ENCODE measurements at regions not wholly inside any gene's neighbourhood (a gene's known extent, or its start where the extent isn't known, plus 50 kb on each side); places are given as distances from the start of the nearest gene placed in this dataset.

DNA sequence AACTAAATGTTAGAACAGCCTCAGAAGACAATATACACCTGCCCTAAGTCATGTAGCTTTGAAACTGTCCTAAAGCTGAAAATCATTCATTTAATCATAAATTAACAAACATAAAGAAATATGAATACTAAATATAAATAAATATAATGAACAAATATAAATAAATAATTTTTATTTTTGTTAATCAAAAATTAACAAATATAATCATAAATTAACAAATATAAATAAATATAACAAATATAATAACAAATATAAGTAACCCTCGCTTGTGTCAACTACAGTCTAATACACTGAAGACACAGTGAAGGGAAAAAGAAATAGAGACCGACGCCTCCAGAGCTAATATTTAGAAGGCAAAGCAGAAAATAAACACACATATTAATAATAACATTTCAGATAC lies 527.3 kb downstream of the CYLC2 start:
- no peak for ATAC-seq
- H3K4me1 ChIP-seq, result no peaks in the 10 kb centered on the region
- intact Hi-C loops (cut with DNase I), result no loop called here
- peaks cover 0 to 2% (median 0%) of the 10 kb centered on the region in 4 donors for H3K9me3 ChIP-seq
- no peaks in the 10 kb centered on the region for H3K36me3 ChIP-seq
- WGBS (ENCODE audit: insufficient coverage, low coverage, low lambda C conversion rate, missing lambda C conversion rate), result 64% methylated on average over 3 of the region's 3 CpGs
- DNase-seq, result no peak
- no peak overlapping the region for H3K4me3 ChIP-seq
- H3K27ac ChIP-seq, result no peak overlapping the region
- H3K27me3 ChIP-seq, result no peaks in the 10 kb centered on the region
- TF ChIP-seq POLR2A (IDR thresholded peaks at IDR 0.05) (no peak), CTCF (IDR thresholded peaks at IDR 0.05) (no peak)

DNA sequence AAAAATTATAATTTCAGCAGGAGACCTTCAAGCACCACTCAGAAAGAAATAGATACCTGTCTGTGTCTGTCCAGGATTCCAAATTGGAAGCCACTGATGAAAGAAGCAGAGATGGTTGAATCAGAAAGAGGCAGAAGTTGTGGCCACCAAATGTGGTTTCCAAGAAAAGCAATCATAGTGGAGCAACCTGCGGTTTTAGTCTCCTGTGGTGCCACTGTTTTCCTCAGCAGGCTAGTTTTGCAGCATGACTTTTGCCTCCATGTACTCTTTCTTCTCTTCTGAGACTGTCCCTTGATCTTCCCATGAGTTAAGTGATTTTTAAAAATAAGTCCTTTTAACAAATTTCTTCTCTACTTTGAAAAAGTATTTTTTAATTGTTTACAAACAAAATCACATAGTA lies 535.8 kb downstream of the CYLC2 start:
- no peak for DNase-seq
- Histone ChIP-seq H3K36me3 (no peaks in the 10 kb centered on the region), H3K4me3 (no peak overlapping the region), H3K27me3 (no peaks in the 10 kb centered on the region), H3K4me1 (no peaks in the 10 kb centered on the region), H3K27ac (no peak overlapping the region), H3K9me3 (no peaks in the 10 kb centered on the region)
- intact Hi-C loops (cut with DNase I), result no loop called here
- ATAC-seq, result no peak
- no peak for TF ChIP-seq POLR2A (IDR thresholded peaks at IDR 0.05)
- TF ChIP-seq CTCF (IDR thresholded peaks at IDR 0.05), result no peak
- WGBS (ENCODE audit: insufficient coverage, low coverage, low lambda C conversion rate, missing lambda C conversion rate), result 38% methylated on average over 1 of the region's 1 CpG

DNA sequence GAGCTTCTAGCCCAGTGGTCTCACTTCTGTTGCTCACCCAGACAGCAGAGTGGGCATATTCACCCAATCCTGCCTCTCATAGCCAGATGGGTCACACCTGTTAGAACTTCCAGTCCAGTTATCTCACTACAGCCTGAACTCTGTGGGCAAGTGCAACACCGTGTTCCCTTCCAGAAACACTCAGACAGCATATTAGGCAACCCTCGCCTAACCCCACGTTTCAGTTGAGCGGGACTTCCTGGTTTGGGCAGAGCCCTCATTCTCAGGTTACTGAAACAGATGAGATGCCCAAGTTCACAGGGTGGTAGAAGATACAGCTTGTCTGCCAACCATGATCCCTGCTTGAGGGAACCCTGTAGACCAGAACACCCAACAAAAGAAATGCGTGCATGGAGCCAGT lies 538.2 kb downstream of the CYLC2 start:
- H3K36me3 ChIP-seq, result no peaks in the 10 kb centered on the region
- no peak for TF ChIP-seq POLR2A (IDR thresholded peaks at IDR 0.05)
- no peak overlapping the region for H3K4me3 ChIP-seq
- ATAC-seq, result no peak
- H3K27me3 ChIP-seq, result no peaks in the 10 kb centered on the region
- 70% methylated on average over 2 of the region's 5 CpGs for WGBS (ENCODE audit: insufficient coverage, low coverage, low lambda C conversion rate, missing lambda C conversion rate)
- no peak overlapping the region for H3K27ac ChIP-seq
- DNase-seq, result no peak
- intact Hi-C loops (cut with DNase I), result no loop called here
- no peaks in the 10 kb centered on the region for H3K9me3 ChIP-seq
- no peaks in the 10 kb centered on the region for H3K4me1 ChIP-seq

DNA sequence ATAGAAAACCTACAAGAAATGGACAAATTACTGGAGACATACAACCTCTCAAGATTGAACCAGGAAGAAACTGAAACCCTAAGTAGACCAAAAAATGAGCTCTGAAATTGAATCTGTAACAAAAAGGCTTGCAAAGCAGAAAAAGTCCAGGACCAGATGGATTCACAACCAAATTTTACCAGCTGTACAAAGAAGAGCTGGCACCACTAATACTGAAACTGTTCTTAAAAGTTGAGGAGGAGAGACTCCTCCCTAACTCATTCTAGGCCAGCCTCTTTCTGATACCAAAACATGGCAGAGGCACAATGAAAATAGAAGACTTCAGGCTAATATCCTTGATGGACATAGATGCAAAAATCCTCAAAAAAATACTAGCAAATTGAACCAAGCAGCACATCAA lies 542.3 kb downstream of the CYLC2 start:
- no peak overlapping the region for H3K27ac ChIP-seq
- ATAC-seq (no peak), DNase-seq (no peak)
- no peaks in the 10 kb centered on the region for H3K27me3 ChIP-seq
- no peaks in the 10 kb centered on the region for H3K4me1 ChIP-seq
- intact Hi-C loops (cut with DNase I), result no loop called here
- TF ChIP-seq POLR2A (IDR thresholded peaks at IDR 0.05) (no peak), CTCF (IDR thresholded peaks at IDR 0.05) (no peak)
- no peaks in the 10 kb centered on the region for H3K9me3 ChIP-seq
- H3K4me3 ChIP-seq, result no peak overlapping the region
- no peaks in the 10 kb centered on the region for H3K36me3 ChIP-seq

DNA sequence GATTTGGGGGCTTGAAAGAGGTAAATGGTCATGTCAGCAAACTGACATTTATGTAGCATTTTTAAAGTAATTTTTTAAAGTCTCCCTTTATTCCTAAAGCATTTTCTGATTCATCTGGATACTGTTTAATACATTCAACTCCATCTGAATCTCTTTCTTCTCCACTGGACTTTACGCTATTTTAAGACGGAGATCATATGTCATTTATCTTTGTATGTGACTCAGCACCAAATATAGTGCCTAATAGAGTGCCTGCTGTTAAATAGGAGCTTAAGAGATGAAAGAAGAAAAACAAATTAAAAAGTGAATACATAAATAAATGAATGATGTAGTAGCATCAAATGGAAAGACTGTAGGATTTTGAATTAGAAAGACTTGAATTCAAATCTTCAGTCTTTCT lies 548.8 kb upstream of the SMC2 start:
- no peaks in the 10 kb centered on the region for H3K4me1 ChIP-seq
- intact Hi-C loops (cut with DNase I), result no loop called here
- WGBS (ENCODE audit: insufficient coverage, low coverage, low lambda C conversion rate, missing lambda C conversion rate), result 56% methylated on average over 2 of the region's 2 CpGs
- H3K4me3 ChIP-seq, result no peak overlapping the region
- H3K27ac ChIP-seq, result no peak overlapping the region
- H3K27me3 ChIP-seq, result no peaks in the 10 kb centered on the region
- no peak for DNase-seq
- H3K36me3 ChIP-seq, result no peaks in the 10 kb centered on the region
- no peak for ATAC-seq
- no peaks in the 10 kb centered on the region for H3K9me3 ChIP-seq
- no peak for TF ChIP-seq POLR2A (IDR thresholded peaks at IDR 0.05)
- TF ChIP-seq CTCF (IDR thresholded peaks at IDR 0.05), result no peak

All from right lobe of liver (tissue), 6 donors.